ENCODE measurements at regions not wholly inside any gene's neighbourhood (a gene's known extent, or its start where the extent isn't known, plus 50 kb on each side); places are given as distances from the start of the nearest gene placed in this dataset.

GRCh38 chr18:56085551-56085950 is 497.6 kb upstream of the TCF4 start:
- no peak for DNase-seq

- peak in 1 of 51 donors; percentile 16 for DNase-seq
Measured at GRCh38 chr18:56083523-56084287, 495.7 kb upstream of the TCF4 start.

- DNase-seq = no peak
Measured at GRCh38 chr18:56083097-56083521, 495.1 kb upstream of the TCF4 start.

- DNase-seq = no peak
Measured at GRCh38 chr18:56076723-56077122, 488.7 kb upstream of the TCF4 start.

- DNase-seq = no peak
Measured at GRCh38 chr18:56068701-56069100, 480.7 kb upstream of the TCF4 start.

GRCh38 chr18:56067969-56068671 is 480.1 kb upstream of the TCF4 start:
- DNase-seq = no peak

- peak in 1 of 51 donors; percentile 4 for DNase-seq
Measured at GRCh38 chr18:56067214-56067894, 479.4 kb upstream of the TCF4 start.

- no peak for DNase-seq
Measured at GRCh38 chr18:56066524-56067213, 478.7 kb upstream of the TCF4 start.

- DNase-seq = no peak
Measured at GRCh38 chr18:56065086-56065485, 477.1 kb upstream of the TCF4 start.

- no peak for DNase-seq
Measured at GRCh38 chr18:56062931-56063330, 474.9 kb upstream of the TCF4 start.

- DNase-seq = no peak
Measured at GRCh38 chr18:56060967-56061541, 473.1 kb upstream of the TCF4 start.

GRCh38 chr18:56052202-56052601 is 464.2 kb upstream of the TCF4 start:
- no peak for DNase-seq

GRCh38 chr18:56044239-56044638 is 456.2 kb upstream of the TCF4 start:
- peak in 2 of 51 donors; percentile 68 to 72 for DNase-seq

GRCh38 chr18:56043641-56044061 is 455.7 kb upstream of the TCF4 start:
- DNase-seq = peak in 49 of 51 donors; percentile 12 to 96 (median 77)

GRCh38 chr18:56042915-56043536 is 455.0 kb upstream of the TCF4 start:
- peak in 1 of 51 donors; percentile 20 for DNase-seq

GRCh38 chr18:56038171-56039030 is 450.4 kb upstream of the TCF4 start:
- DNase-seq = no peak

- no peak for DNase-seq
Measured at GRCh38 chr18:56036741-56037140, 448.7 kb upstream of the TCF4 start.

GRCh38 chr18:56035546-56035945 is 447.6 kb upstream of the TCF4 start:
- no peak for DNase-seq

- DNase-seq = no peak
Measured at GRCh38 chr18:56034949-56035348, 447.0 kb upstream of the TCF4 start.

- no peak for DNase-seq
Measured at GRCh38 chr18:56030060-56030459, 442.1 kb upstream of the TCF4 start.

Measured in hypothalamus (tissue), 51 donors.